HCT116 (cell line): ENCODE measurements at regions not wholly inside any gene's neighbourhood (a gene's known extent, or its start where the extent isn't known, plus 50 kb on each side); places are given as distances from the start of the nearest gene placed in this dataset.

ENCODE experiments used
- ATAC-seq: fragments of 200-7000 bp; cut with Tn5 transposase; 2 replicates; pipeline ENCODE4 v1.9.1; 2020; ENCODE audit warnings: mild to moderate bottlenecking, moderate library complexity
- BruUV-seq: library from RNA; stranded (reverse); fragments of 400-500 nt; replicated peaks from 2 replicates; lab custom pipeline; 2021; lab: Mats Ljungman, UMichigan
- CTCF ChIA-PET: fragments of 300-600 bp; sonication (Branson Sonifier 250); formaldehyde crosslinking; loops from one replicate; lab custom pipeline; 2021; ENCODE audit warnings: antibody characterized with exemption; lab: Charles Lee
- POLR2A ChIA-PET: fragments of 300-600, 350-600 bp; sonication (Branson Sonifier 250); formaldehyde crosslinking; loops from one replicate; lab custom pipeline; 2021; ENCODE audit warnings: antibody characterized with exemption; lab: Charles Lee
- RAD21 ChIA-PET, 2 experiments: fragments of 300-600 bp; sonication (Branson Sonifier 250); formaldehyde crosslinking; loops; one replicate each; lab custom pipeline; 2023; ENCODE audit warnings: low total read pairs in 2 of 2; ENCODE audit not compliant: uncharacterized antibody in 2 of 2, unreplicated experiment in 2 of 2, low non-redundant PET in 1 of 2; lab: Charles Lee
- DNase-seq: peaks from one replicate; pipeline ENCODE4 v3.0.0-alpha.2; 2010; ENCODE audit warnings: low read depth, low spot score
- H2AFZ ChIP-seq: fragments of 200-600 bp; shearing (Covaris generic), sonication (generic); 2 replicates; pipeline ENCODE4 v1.6.1; 2017; ENCODE audit warnings: low read depth, mixed run types, mixed read lengths, antibody characterized with exemption, low read length; ENCODE audit not compliant: poor library complexity, severe bottlenecking
- H3K27ac ChIP-seq: 2 replicates; pipeline ENCODE4 v1.5.1; 2012; ENCODE audit warnings: low read depth, low read length
- H3K27me3 ChIP-seq: fragments of 200-600 bp; sonication (generic); 2 replicates; pipeline ENCODE4 v1.6.1; 2016; ENCODE audit warnings: mixed run types, low read length, mixed read lengths; ENCODE audit not compliant: insufficient read depth
- H3K36me3 ChIP-seq, 2 experiments: fragments of 200-500 bp in 1 of 2; fragments of 200-600 bp in 1 of 2; sonication (Bioruptor generic) in 1 of 2; sonication (generic) in 1 of 2; 2 replicates each; pipeline versions ENCODE4 v1.5.1 to v1.6.1; 2014 to 2016; ENCODE audit warnings: low read length in 2 of 2, inconsistent platforms in 1 of 2, mixed read lengths in 1 of 2, mixed run types in 1 of 2; ENCODE audit not compliant: insufficient read depth in 2 of 2, control insufficient read depth in 1 of 2
- H3K4me1 ChIP-seq, 2 experiments: fragments of 200-600 bp in 1 of 2; sonication (generic) in 1 of 2; 2 replicates each; pipeline versions ENCODE4 v1.5.1 to v1.6.1; 2012 to 2017; ENCODE audit warnings: low read length in 2 of 2, inconsistent platforms in 1 of 2, mild to moderate bottlenecking in 1 of 2, mixed read lengths in 1 of 2, mixed run types in 1 of 2, moderate library complexity in 1 of 2; ENCODE audit not compliant: insufficient read depth in 2 of 2, control insufficient read depth in 1 of 2
- H3K4me2 ChIP-seq: fragments of 200-600 bp; sonication (generic); 2 replicates; pipeline ENCODE4 v1.6.1; 2017; ENCODE audit warnings: mixed run types, low read length, mixed read lengths
- H3K4me3 ChIP-seq, 2 experiments: fragments of 200-600 bp in 1 of 2; sonication (generic) in 1 of 2; replicated peaks in 1 of 2; 2 replicates each; pipeline ENCODE4 v1.5.1; 2011 to 2016; ENCODE audit warnings: low read length in 2 of 2, control low read depth in 1 of 2, low read depth in 1 of 2, mild to moderate bottlenecking in 1 of 2, mixed read lengths in 1 of 2, mixed run types in 1 of 2
- H3K79me2 ChIP-seq: fragments of 200-600 bp; sonication (generic); 2 replicates; pipeline ENCODE4 v1.6.1; 2017; ENCODE audit warnings: mild to moderate bottlenecking, mixed run types, low read length, moderate library complexity, mixed read lengths; ENCODE audit not compliant: insufficient read depth
- H3K9ac ChIP-seq: fragments of 200-600 bp; sonication (generic); 2 replicates; pipeline ENCODE4 v1.6.1; 2016; ENCODE audit warnings: low read length, mixed read lengths
- H3K9me2 ChIP-seq: fragments of 200-600 bp; sonication (generic), shearing (Covaris generic); 2 replicates; pipeline ENCODE4 v1.6.1; 2017; ENCODE audit warnings: mixed run types, mild to moderate bottlenecking, moderate library complexity; ENCODE audit not compliant: insufficient read depth
- H3K9me3 ChIP-seq, 2 experiments: fragments of 200-500 bp in 1 of 2; fragments of 200-600 bp in 1 of 2; sonication (Bioruptor generic) in 1 of 2; sonication (generic) in 1 of 2; 2 replicates each; pipeline ENCODE4 v1.6.1; 2014 to 2017; ENCODE audit warnings: low read length in 2 of 2, mixed read lengths in 2 of 2, inconsistent platforms in 1 of 2, low read depth in 1 of 2, mild to moderate bottlenecking in 1 of 2, mixed run types in 1 of 2, moderate library complexity in 1 of 2; ENCODE audit not compliant: control insufficient read depth in 1 of 2, insufficient read depth in 1 of 2
- H4K20me1 ChIP-seq: fragments of 200-600 bp; sonication (generic), shearing (Covaris generic); 2 replicates; pipeline ENCODE4 v1.6.1; 2017; ENCODE audit warnings: mixed run types, mild to moderate bottlenecking, moderate library complexity; ENCODE audit not compliant: insufficient read depth
- JUND ChIP-seq: IDR thresholded peaks from 2 replicates; pipeline ENCODE4 v1.6.1; 2012
- POLR2AphosphoS5 ChIP-seq: IDR thresholded peaks from 2 replicates; pipeline ENCODE4 v1.6.1; 2011; ENCODE audit warnings: mild to moderate bottlenecking, low read depth, low read length, moderate library complexity
- RAD21 ChIP-seq: IDR thresholded peaks from 2 replicates; pipeline ENCODE4 v1.6.1; 2012; ENCODE audit warnings: low read depth, mild to moderate bottlenecking
- SRF ChIP-seq: IDR thresholded peaks from 2 replicates; pipeline ENCODE4 v1.6.1; 2012; ENCODE audit warnings: low read depth
- ZNF274 ChIP-seq: fragments of 200-500 bp; sonication (Bioruptor generic); IDR thresholded peaks from 2 replicates; pipeline ENCODE4 v1.6.1; 2014; ENCODE audit warnings: mild to moderate bottlenecking, low read depth, low read length, inconsistent platforms
- intact Hi-C: fragments of 100-400 bp; cut with micrococcal nuclease; formaldehyde crosslinking; loops from 2 replicates; pipeline ENCODE4 v1.10.0; 2022

DNA sequence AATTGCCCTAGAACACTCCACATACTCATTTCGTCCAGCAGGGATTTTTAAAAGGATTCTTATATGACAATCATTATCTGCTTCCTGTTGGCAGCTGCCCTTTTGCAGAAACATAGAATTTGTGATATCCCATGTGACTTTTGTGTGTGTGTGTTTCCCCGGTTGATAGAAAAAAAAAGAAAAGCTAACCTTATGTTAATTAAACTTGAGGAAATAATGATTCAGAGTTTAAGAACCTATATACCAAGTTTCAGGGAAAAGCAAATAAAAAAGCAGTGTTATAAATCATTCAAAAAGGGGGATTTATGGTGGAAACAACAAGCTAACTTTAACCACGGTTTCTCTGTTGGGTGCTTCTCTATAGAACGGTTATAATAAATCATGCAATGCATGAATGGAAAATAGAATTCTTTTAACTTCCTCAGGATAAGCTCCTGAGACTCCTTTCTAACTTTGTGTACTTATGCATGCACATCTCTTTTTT, 826.9 kb upstream of the EYS start:
- DNase-seq, result no peak
- POLR2A ChIA-PET, result no interaction called here
- Histone ChIP-seq H3K27ac (no peak overlapping the region), H3K27me3 (no peaks in the 10 kb centered on the region), H3K4me1 (no peaks in the 10 kb centered on the region), H3K36me3 (no peaks in the 10 kb centered on the region), H3K4me3 (no peak overlapping the region), H2AFZ (no peak overlapping the region), H3K79me2 (no peaks in the 10 kb centered on the region), H3K4me2 (no peak overlapping the region), H3K9me3 (peaks cover 4 to 12% of the 10 kb centered on the region in 2 experiments; a peak in 2 of 4 replicates), H4K20me1 (no peaks in the 10 kb centered on the region), H3K9me2 (no peaks in the 10 kb centered on the region), H3K9ac (no peak overlapping the region)
- intact Hi-C loops, result no loop called here
- TF ChIP-seq JUND, result no peak
- no peak for ATAC-seq
- BruUV-seq, result no TSS peak
- CTCF ChIA-PET, result no interaction called here
- RAD21 ChIA-PET, result no interaction called here

DNA sequence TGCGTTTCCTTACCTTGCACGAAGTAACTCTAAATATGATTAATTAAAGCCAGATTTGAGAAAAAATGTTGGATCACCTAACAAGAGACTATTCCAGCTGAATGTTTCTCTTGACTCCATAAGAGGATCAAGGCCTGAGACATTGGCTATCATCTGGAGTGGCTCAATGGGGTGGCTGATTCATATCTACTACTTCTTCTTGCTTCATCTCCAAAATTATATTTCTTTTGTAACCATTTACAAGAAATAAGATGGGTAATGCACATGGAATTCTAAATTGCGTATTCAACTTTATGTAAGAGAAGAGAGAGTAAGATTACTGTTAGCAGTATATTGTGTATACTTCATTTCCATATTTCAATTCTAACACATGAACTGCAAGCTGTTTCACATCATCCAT, 819.0 kb upstream of the EYS start:
- Histone ChIP-seq H3K9me3 (peaks cover 0 to 19% of the 10 kb centered on the region in 2 experiments; a peak in 2 of 4 replicates), H3K79me2 (no peaks in the 10 kb centered on the region), H3K9ac (no peak overlapping the region), H3K27ac (no peak overlapping the region), H3K9me2 (no peaks in the 10 kb centered on the region), H3K36me3 (no peaks in the 10 kb centered on the region), H3K27me3 (no peaks in the 10 kb centered on the region), H3K4me2 (no peak overlapping the region), H3K4me3 (no peak overlapping the region), H3K4me1 (no peaks in the 10 kb centered on the region), H4K20me1 (no peaks in the 10 kb centered on the region), H2AFZ (no peak overlapping the region)
- BruUV-seq, result no TSS peak
- TF ChIP-seq ZNF274 (no peak), SRF (no peak), POLR2AphosphoS5 (no peak), RAD21 (no peak)
- ChIA-PET POLR2A (no interaction called here), RAD21 (no interaction called here), CTCF (no interaction called here)
- intact Hi-C loops, result no loop called here
- ATAC-seq, result no peak
- no peak for DNase-seq
